Stomach (tissue), 8 donors: ENCODE measurements at regions not wholly inside any gene's neighbourhood (a gene's known extent, or its start where the extent isn't known, plus 50 kb on each side); places are given as distances from the start of the nearest gene placed in this dataset.
A peak's percentile ranks its signal among the peaks of the same experiment; 100 is the strongest.

Source experiments
- DNase-seq, 2 donors: peaks; one replicate each; pipeline versions ENCODE4 v3.0.0 to v3.0.0-alpha.2; 2013 to 2019
- H3K27ac ChIP-seq, 5 donors: fragments of 200-600 bp in 4 of 5; sonication (generic) in 4 of 5; one replicate each; pipeline ENCODE4 v1.5.1; 2013 to 2019; ENCODE audit warnings: mild to moderate bottlenecking in 1 of 5, moderate library complexity in 1 of 5
- H3K27me3 ChIP-seq, 3 donors: fragments of 200-600 bp; sonication (generic); one replicate each; pipeline ENCODE4 v1.5.1; 2017 to 2019; ENCODE audit warnings: mixed run types in 1 of 3
- H3K36me3 ChIP-seq, 4 donors: fragments of 200-600 bp; sonication (generic); 1 replicate in 3 of 4; 2 replicates in 1 of 4; pipeline ENCODE4 v1.5.1; 2016 to 2019
- H3K4me1 ChIP-seq, 4 donors: fragments of 200-600 bp; sonication (generic); one replicate each; pipeline ENCODE4 v1.5.1; 2016 to 2019
- H3K4me3 ChIP-seq, 4 donors: fragments of 200-600 bp; sonication (generic) in 3 of 4; one replicate each; pipeline ENCODE4 v1.5.1; 2016 to 2019; ENCODE audit warnings: mild to moderate bottlenecking in 1 of 4
- H3K9me3 ChIP-seq, 4 donors: fragments of 200-600 bp; sonication (generic); one replicate each; pipeline ENCODE4 v1.5.1; 2016 to 2019
- CTCF ChIP-seq, 7 experiments: fragments of 450-650 bp in 4 of 7; fragments of 200-600 bp in 3 of 7; sonication (generic) in 3 of 7; IDR thresholded peaks; one replicate each; pipeline ENCODE4 v1.5.1; 2016 to 2019; ENCODE audit warnings: antibody characterized with exemption in 7 of 7, control low read depth in 2 of 7, mild to moderate bottlenecking in 1 of 7
- EP300 ChIP-seq: sonication (generic); formaldehyde crosslinking; IDR thresholded peaks from one replicate; pipeline ENCODE4 v1.6.1; 2017; ENCODE audit warnings: antibody characterized with exemption
- POLR2A ChIP-seq, 4 donors: fragments of 450-650 bp; IDR thresholded peaks; one replicate each; pipeline ENCODE4 v1.6.1; 2016; ENCODE audit warnings: antibody characterized with exemption in 4 of 4, control low read depth in 2 of 4, mild to moderate bottlenecking in 1 of 4, moderate library complexity in 1 of 4
- POLR2AphosphoS5 ChIP-seq, 3 donors: sonication (generic); formaldehyde crosslinking; IDR thresholded peaks; one replicate each; pipeline ENCODE4 v1.6.1; 2016; ENCODE audit warnings: antibody characterized with exemption in 3 of 3
- WGBS, 5 donors: extraction: QIAGEN DNeasy Blood & Tissue Kit in 3 of 5; methylation state at CpG; one replicate each; pipeline versions ENCODE4 v1.1.5 to v1.1.7; 2013 to 2018; 5-methylcytosine and 5-hydroxymethylcytosine counted together
- intact Hi-C: fragments of 100-400 bp; cut with DNase I; formaldehyde crosslinking; loops from one replicate; pipeline ENCODE4 v1.15.1; 2023; ENCODE audit warnings: low total_unique reads
- donor health status: healthy with polysubstance abuse.
- donor health status: Bipolar disorder and iron deficiency.
- donor health status: healthy.

- H3K27me3 ChIP-seq = no peaks in the 10 kb centered on the region
- no peak overlapping the region for H3K4me3 ChIP-seq
- H3K4me1 ChIP-seq = no peaks in the 10 kb centered on the region
- 75 to 85% (median 79%) methylated on average over 16 of the region's 16 CpGs for WGBS, 5 donors
- peak overlapping the region in 1 of 5 donors; percentile 14 for H3K27ac ChIP-seq
- TF ChIP-seq POLR2A (IDR thresholded peaks at IDR 0.05) (no peak), POLR2AphosphoS5 (IDR thresholded peaks at IDR 0.05) (no peak), CTCF (IDR thresholded peaks at IDR 0.05) (no peak), EP300 (no peak)
- DNase-seq = no peak
- H3K36me3 ChIP-seq = no peaks in the 10 kb centered on the region
- H3K9me3 ChIP-seq = no peaks in the 10 kb centered on the region
- intact Hi-C loops = no loop called here
Observed at GRCh38 chr9:124137009-124137943, 120.5 kb upstream of the NEK6 start.

- H3K9me3 ChIP-seq = no peaks in the 10 kb centered on the region
- no peaks in the 10 kb centered on the region for H3K4me1 ChIP-seq
- no peaks in the 10 kb centered on the region for H3K36me3 ChIP-seq
- H3K27me3 ChIP-seq = no peaks in the 10 kb centered on the region
- WGBS, 5 donors = 82 to 89% (median 84%) methylated on average over 3 of the region's 3 CpGs
- DNase-seq = no peak
- peak overlapping the region in 1 of 5 donors; percentile 14 for H3K27ac ChIP-seq
- intact Hi-C loops = no loop called here
- no peak for TF ChIP-seq EP300
- TF ChIP-seq POLR2AphosphoS5 (IDR thresholded peaks at IDR 0.05) = no peak
- no peak for TF ChIP-seq CTCF (IDR thresholded peaks at IDR 0.05)
- TF ChIP-seq POLR2A (IDR thresholded peaks at IDR 0.05) = no peak
- H3K4me3 ChIP-seq = no peak overlapping the region
Observed at GRCh38 chr9:124137944-124138335, 119.8 kb upstream of the NEK6 start.

GRCh38 chr9:124139001-124139400 lies 118.7 kb upstream of the NEK6 start:
- no peak overlapping the region for H3K27ac ChIP-seq
- H3K4me1 ChIP-seq = no peaks in the 10 kb centered on the region
- no peak for TF ChIP-seq POLR2AphosphoS5 (IDR thresholded peaks at IDR 0.05)
- TF ChIP-seq CTCF (IDR thresholded peaks at IDR 0.05) = no peak
- TF ChIP-seq POLR2A (IDR thresholded peaks at IDR 0.05) = no peak
- TF ChIP-seq EP300 = no peak
- H3K36me3 ChIP-seq = no peaks in the 10 kb centered on the region
- intact Hi-C loops = no loop called here
- no peak overlapping the region for H3K4me3 ChIP-seq
- no peak for DNase-seq
- H3K9me3 ChIP-seq = no peaks in the 10 kb centered on the region
- H3K27me3 ChIP-seq = no peaks in the 10 kb centered on the region
- 89 to 100% (median 96%) methylated on average over 1 of the region's 1 CpG for WGBS, 5 donors

GRCh38 chr9:124140941-124141568 lies 116.7 kb upstream of the NEK6 start:
- H3K4me1 ChIP-seq = no peaks in the 10 kb centered on the region
- no peaks in the 10 kb centered on the region for H3K9me3 ChIP-seq
- DNase-seq = no peak
- TF ChIP-seq POLR2AphosphoS5 (IDR thresholded peaks at IDR 0.05) (no peak), CTCF (IDR thresholded peaks at IDR 0.05) (no peak), EP300 (no peak), POLR2A (IDR thresholded peaks at IDR 0.05) (no peak)
- peaks cover 0 to 4% (median 0%) of the 10 kb centered on the region in 3 donors for H3K27me3 ChIP-seq
- 64 to 79% (median 75%) methylated on average over 6 of the region's 6 CpGs for WGBS, 5 donors
- H3K36me3 ChIP-seq = no peaks in the 10 kb centered on the region
- no peak overlapping the region for H3K27ac ChIP-seq
- intact Hi-C loops = no loop called here
- no peak overlapping the region for H3K4me3 ChIP-seq
